Activated T-helper 1 cell treated with anti-CD3 and anti-CD28 coated beads, Interleukin-12 subunit alpha, Interleukin-12 subunit beta, Interleukin-2, Interleukin-4 antibody, amounts not matched to agents 30 ng/mL and 10 ng/mL and 1 ng/mL, durations not matched to agents 14 hours and 24 hours and 36 hours (primary cell): ENCODE measurements at regions not wholly inside any gene's neighbourhood (a gene's known extent, or its start where the extent isn't known, plus 50 kb on each side); places are given as distances from the start of the nearest gene placed in this dataset.

Experiments used
- DNase-seq: peaks from one replicate; pipeline ENCODE4 v3.0.0; 2021; ENCODE audit warnings: low spot score
- H3K27ac Mint-ChIP-seq: one replicate; pipeline ENCODE4 v1.8.0; 2021; ENCODE audit warnings: mild to moderate bottlenecking, mixed read lengths
- H3K27me3 Mint-ChIP-seq: one replicate; pipeline ENCODE4 v1.8.0; 2022; ENCODE audit warnings: mild to moderate bottlenecking, moderate library complexity, mixed read lengths; ENCODE audit not compliant: insufficient read depth
- H3K36me3 Mint-ChIP-seq: one replicate; pipeline ENCODE4 v1.8.0; 2021; ENCODE audit warnings: low read depth, mixed read lengths
- H3K4me1 Mint-ChIP-seq: one replicate; pipeline ENCODE4 v1.8.0; 2021; ENCODE audit warnings: low read depth, mixed read lengths
- H3K4me3 Mint-ChIP-seq: one replicate; pipeline ENCODE4 v1.8.0; 2021; ENCODE audit warnings: mild to moderate bottlenecking, moderate library complexity, mixed read lengths
- H3K9me3 Mint-ChIP-seq: one replicate; pipeline ENCODE4 v1.8.0; 2021; ENCODE audit warnings: mixed read lengths
- intact Hi-C: fragments of 100-400 bp; cut with micrococcal nuclease; formaldehyde crosslinking; loops from one replicate; pipeline ENCODE4 v1.15.1; 2024

GRCh38 chr1:25082216-25082899 is 149.9 kb downstream of the SYF2 start:
- Mint-ChIP-seq H3K27ac (no peak overlapping the region), H3K4me3 (no peak overlapping the region), H3K36me3 (peaks cover 4% of the 10 kb centered on the region), H3K4me1 (no peaks in the 10 kb centered on the region), H3K9me3 (peaks cover 2% of the 10 kb centered on the region), H3K27me3 (peaks cover 24% of the 10 kb centered on the region)
- DNase-seq: no peak
- intact Hi-C loops: no loop called here

- Mint-ChIP-seq H3K27ac (no peak overlapping the region), H3K4me1 (no peaks in the 10 kb centered on the region), H3K4me3 (no peak overlapping the region), H3K9me3 (peaks cover 9% of the 10 kb centered on the region), H3K36me3 (peaks cover 6% of the 10 kb centered on the region), H3K27me3 (peaks cover 18% of the 10 kb centered on the region)
- no peak for DNase-seq
- intact Hi-C loops: no loop called here
Observed at GRCh38 chr1:25081496-25081895, 150.8 kb downstream of the SYF2 start.

GRCh38 chr1:25080294-25081209 is 150.5 kb upstream of the RUNX3 start:
- intact Hi-C loops: no loop called here
- Mint-ChIP-seq H3K36me3 (peaks cover 6% of the 10 kb centered on the region), H3K4me3 (no peak overlapping the region), H3K9me3 (peaks cover 14% of the 10 kb centered on the region), H3K27ac (no peak overlapping the region), H3K27me3 (peaks cover 18% of the 10 kb centered on the region), H3K4me1 (no peaks in the 10 kb centered on the region)
- DNase-seq: no peak

GRCh38 chr1:25079048-25079447 is 149.0 kb upstream of the RUNX3 start:
- Mint-ChIP-seq H3K4me1 (no peaks in the 10 kb centered on the region), H3K4me3 (no peak overlapping the region), H3K27me3 (peaks cover 14% of the 10 kb centered on the region), H3K27ac (no peak overlapping the region), H3K9me3 (peaks cover 14% of the 10 kb centered on the region), H3K36me3 (peaks cover 6% of the 10 kb centered on the region)
- intact Hi-C loops: no loop called here
- no peak for DNase-seq

GRCh38 chr1:25074351-25075227 is 144.5 kb upstream of the RUNX3 start:
- no peaks in the 10 kb centered on the region for H3K4me1 Mint-ChIP-seq
- no peak overlapping the region for H3K27ac Mint-ChIP-seq
- intact Hi-C loops: no loop called here
- peaks cover 14% of the 10 kb centered on the region for H3K9me3 Mint-ChIP-seq
- H3K27me3 Mint-ChIP-seq: peaks cover 10% of the 10 kb centered on the region
- H3K4me3 Mint-ChIP-seq: no peak overlapping the region
- no peak for DNase-seq
- H3K36me3 Mint-ChIP-seq: peaks cover 2% of the 10 kb centered on the region

- no peak for DNase-seq
- H3K27ac Mint-ChIP-seq: no peak overlapping the region
- peaks cover 14% of the 10 kb centered on the region for H3K9me3 Mint-ChIP-seq
- intact Hi-C loops: no loop called here
- no peaks in the 10 kb centered on the region for H3K4me1 Mint-ChIP-seq
- H3K36me3 Mint-ChIP-seq: peaks cover 2% of the 10 kb centered on the region
- H3K27me3 Mint-ChIP-seq: peaks cover 10% of the 10 kb centered on the region
- H3K4me3 Mint-ChIP-seq: no peak overlapping the region
Observed at GRCh38 chr1:25073640-25074270, 143.7 kb upstream of the RUNX3 start.

DNA sequence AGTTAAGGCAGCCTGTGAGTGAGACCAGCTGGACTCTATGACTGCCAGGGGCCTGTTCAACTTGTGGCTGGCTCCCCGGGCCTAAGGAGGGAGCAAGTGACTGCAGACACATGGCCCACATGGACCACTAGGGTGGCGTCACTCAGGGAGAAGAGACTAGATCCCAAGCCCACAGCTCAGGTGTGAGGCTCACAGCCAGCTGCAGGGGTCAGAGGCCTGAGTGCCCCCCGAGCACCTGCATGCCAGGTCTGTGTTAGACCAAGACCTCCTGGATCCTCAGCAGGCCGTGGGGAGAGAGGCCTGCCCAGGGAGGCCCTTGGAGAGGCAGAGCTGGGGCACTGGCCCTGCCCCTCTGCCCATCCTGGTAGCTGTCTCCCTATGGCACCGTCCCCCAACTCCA is 142.4 kb upstream of the RUNX3 start:
- DNase-seq: no peak
- Mint-ChIP-seq H3K27ac (no peak overlapping the region), H3K36me3 (peaks cover 2% of the 10 kb centered on the region), H3K9me3 (peaks cover 13% of the 10 kb centered on the region), H3K4me3 (no peak overlapping the region), H3K4me1 (no peaks in the 10 kb centered on the region), H3K27me3 (peaks cover 14% of the 10 kb centered on the region)
- intact Hi-C loops: no loop called here

- intact Hi-C loops: no loop called here
- Mint-ChIP-seq H3K27me3 (peaks cover 16% of the 10 kb centered on the region), H3K4me3 (no peak overlapping the region), H3K36me3 (no peaks in the 10 kb centered on the region), H3K9me3 (no peaks in the 10 kb centered on the region), H3K27ac (no peak overlapping the region), H3K4me1 (peaks cover 16% of the 10 kb centered on the region)
- DNase-seq: no peak
Observed at GRCh38 chr1:25068829-25069228, 138.8 kb upstream of the RUNX3 start.

DNA sequence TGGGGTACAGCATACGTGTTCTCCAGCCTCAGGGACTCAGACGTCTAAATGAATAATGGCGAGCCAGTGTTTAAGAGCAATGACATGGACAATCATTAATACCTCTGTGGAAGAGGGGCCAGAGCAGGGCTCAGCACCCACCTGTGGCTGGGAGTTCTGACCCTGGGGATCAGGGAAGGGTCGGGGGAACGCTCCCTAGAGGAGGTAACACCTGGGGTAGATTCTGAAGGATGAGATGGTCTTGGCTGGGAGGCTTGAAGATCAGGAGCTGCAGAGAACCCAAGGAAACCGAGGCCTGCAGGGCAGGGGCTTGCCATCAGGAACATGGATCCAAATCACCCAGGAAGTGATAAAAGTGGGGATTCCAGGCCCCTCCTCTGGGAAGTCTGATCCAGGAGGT is 138.2 kb upstream of the RUNX3 start:
- H3K9me3 Mint-ChIP-seq: no peaks in the 10 kb centered on the region

DNA sequence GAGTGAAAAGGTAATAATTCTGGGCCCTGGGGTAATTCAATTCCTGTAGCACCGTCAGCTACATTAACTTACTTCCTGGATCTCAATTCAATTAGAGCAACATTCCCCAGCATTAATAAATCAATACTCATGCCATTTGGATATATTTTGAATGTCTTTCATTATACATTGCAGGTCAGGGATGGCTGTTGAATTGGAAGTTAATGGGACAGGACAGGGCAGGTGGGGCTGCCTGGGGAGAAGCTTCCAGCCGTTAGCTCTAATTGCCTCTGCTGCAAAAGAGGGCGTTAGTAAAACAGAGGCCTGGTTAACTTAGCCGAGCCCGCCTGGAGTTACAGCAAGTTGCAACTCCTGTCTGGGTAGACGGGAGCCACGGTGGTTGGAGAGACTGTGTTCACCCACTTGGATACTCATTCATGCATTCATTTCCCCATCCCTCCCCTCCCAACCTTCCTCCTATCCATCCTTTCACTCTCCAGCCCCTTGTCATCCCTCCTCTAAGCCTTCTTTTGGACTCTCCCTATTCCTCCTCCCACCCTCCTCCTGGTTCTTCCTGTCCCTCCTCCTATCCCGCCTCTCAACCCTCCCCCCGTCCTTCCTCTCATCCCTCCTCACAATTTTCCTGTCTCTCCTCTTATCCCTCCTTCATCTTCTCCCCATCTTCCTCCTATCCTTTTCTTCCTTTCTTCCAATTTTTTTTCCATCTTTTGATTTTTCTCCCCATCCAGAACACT is 137.6 kb upstream of the RUNX3 start:
- no peaks in the 10 kb centered on the region for H3K36me3 Mint-ChIP-seq

More for the DNA sequence above, 138.2 kb upstream of the RUNX3 start:
- Mint-ChIP-seq H3K27ac (no peak overlapping the region), H3K36me3 (no peaks in the 10 kb centered on the region), H3K4me1 (peaks cover 20% of the 10 kb centered on the region), H3K27me3 (peaks cover 16% of the 10 kb centered on the region), H3K4me3 (no peak overlapping the region)
- no peak for DNase-seq
- intact Hi-C loops: no loop called here

DNA sequence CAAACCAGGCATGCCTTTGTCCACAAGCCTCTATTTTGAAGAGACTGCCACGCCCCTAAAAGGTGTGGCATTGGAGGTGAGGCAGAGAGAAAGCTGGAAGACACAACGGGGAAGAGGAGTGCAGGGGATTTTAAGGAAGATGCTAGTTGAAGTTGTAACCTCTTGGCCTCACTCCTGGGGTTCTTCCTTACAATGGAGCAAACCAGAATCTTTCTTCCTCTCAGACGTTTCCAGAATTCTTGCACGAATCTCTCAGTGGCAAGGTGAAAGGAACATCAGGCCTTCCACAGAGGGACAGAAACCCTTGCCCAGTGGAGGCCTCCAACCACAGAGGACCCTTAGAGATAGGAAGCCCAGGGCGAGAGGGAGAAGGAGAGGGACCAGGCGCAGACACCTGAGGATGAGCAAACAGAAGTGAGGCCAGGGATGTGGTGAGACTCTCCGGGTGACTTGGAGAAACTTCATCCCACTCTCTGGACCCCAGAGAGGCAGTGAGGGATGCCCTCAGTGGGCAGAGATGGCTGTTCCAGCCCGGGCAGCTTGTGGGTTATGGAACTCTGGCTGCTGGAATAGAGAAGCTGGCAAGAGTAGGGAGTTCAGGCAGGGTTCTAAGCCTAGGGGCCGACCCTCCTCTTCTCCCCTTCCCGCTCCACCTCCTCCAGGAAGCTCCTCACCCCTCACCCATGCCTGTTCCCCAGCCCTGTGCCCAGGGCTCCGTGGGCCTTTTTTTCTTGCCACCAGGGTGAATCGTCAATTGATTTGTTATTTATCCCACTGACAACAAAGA is 136.8 kb upstream of the RUNX3 start:
- no peak for DNase-seq
- peaks cover 23% of the 10 kb centered on the region for H3K4me1 Mint-ChIP-seq
- peaks cover 18% of the 10 kb centered on the region for H3K27me3 Mint-ChIP-seq
- H3K27ac Mint-ChIP-seq: no peak overlapping the region
- intact Hi-C loops: no loop called here
- no peak overlapping the region for H3K4me3 Mint-ChIP-seq
- peaks cover under 1% of the 10 kb centered on the region for H3K36me3 Mint-ChIP-seq
- H3K9me3 Mint-ChIP-seq: no peaks in the 10 kb centered on the region

More for the DNA sequence above, 137.6 kb upstream of the RUNX3 start:
- no peak overlapping the region for H3K27ac Mint-ChIP-seq
- H3K4me1 Mint-ChIP-seq: peaks cover 20% of the 10 kb centered on the region
- intact Hi-C loops: no loop called here
- peaks cover 16% of the 10 kb centered on the region for H3K27me3 Mint-ChIP-seq
- no peak overlapping the region for H3K4me3 Mint-ChIP-seq
- DNase-seq: no peak
- H3K9me3 Mint-ChIP-seq: no peaks in the 10 kb centered on the region
